HEK293T (cell line): ENCODE measurements at regions not wholly inside any gene's neighbourhood (a gene's known extent, or its start where the extent isn't known, plus 50 kb on each side); places are given as distances from the start of the nearest gene placed in this dataset.

ENCODE experiments used
- CTCF ChIA-PET: fragments of 350-600 bp; formaldehyde crosslinking; extraction: SDS; loops from one replicate; lab custom pipeline; 2021; ENCODE audit warnings: antibody characterized with exemption, inconsistent platforms; lab: Yijun Ruan, JAX
- POLR2A ChIA-PET: fragments of 350-600 bp; formaldehyde crosslinking; extraction: SDS; loops from one replicate; lab custom pipeline; 2020; ENCODE audit warnings: antibody characterized with exemption, inconsistent platforms; lab: Yijun Ruan, JAX
- DNase-seq: peaks from one replicate; pipeline ENCODE4 v3.0.0; 2012; ENCODE audit warnings: mixed read lengths; ENCODE audit errors: extremely low spot score
- ARNT ChIP-seq: fragments of 450-650 bp; IDR thresholded peaks from 2 replicates; pipeline ENCODE4 v1.6.1; 2017; ENCODE audit warnings: mild to moderate bottlenecking
- BHLHE40 ChIP-seq: fragments of 450-650 bp; IDR thresholded peaks from 2 replicates; pipeline ENCODE4 v1.6.1; 2016; ENCODE audit warnings: mild to moderate bottlenecking, moderate library complexity, borderline replicate concordance
- CTBP1 ChIP-seq: fragments of 450-650 bp; IDR thresholded peaks from 2 replicates; pipeline ENCODE4 v1.6.1; 2016; ENCODE audit warnings: borderline replicate concordance
- ELF4 ChIP-seq: fragments of 450-650 bp; IDR thresholded peaks from 2 replicates; pipeline ENCODE4 v1.6.1; 2017; ENCODE audit warnings: antibody characterized with exemption
- FOXA1 ChIP-seq: fragments of 450-650 bp; IDR thresholded peaks from 2 replicates; pipeline ENCODE4 v1.6.1; 2016; ENCODE audit warnings: mild to moderate bottlenecking
- FOXK2 ChIP-seq: fragments of 450-650 bp; IDR thresholded peaks from 2 replicates; pipeline ENCODE4 v1.6.1; 2016; ENCODE audit warnings: mild to moderate bottlenecking
- FOXM1 ChIP-seq: fragments of 450-650 bp; IDR thresholded peaks from 2 replicates; pipeline ENCODE4 v1.6.1; 2017; ENCODE audit warnings: mild to moderate bottlenecking, borderline replicate concordance
- HDGF ChIP-seq: fragments of 450-650 bp; IDR thresholded peaks from 2 replicates; pipeline ENCODE4 v1.6.1; 2017; ENCODE audit warnings: antibody characterized with exemption, borderline replicate concordance
- L3MBTL2 ChIP-seq: fragments of 450-650 bp; conservative IDR thresholded peaks from 2 replicates; pipeline ENCODE4 v1.6.1; 2016; ENCODE audit warnings: mild to moderate bottlenecking
- LEF1 ChIP-seq: fragments of 450-650 bp; IDR thresholded peaks from 2 replicates; pipeline ENCODE4 v1.6.1; 2017; ENCODE audit warnings: mild to moderate bottlenecking, borderline replicate concordance
- NFRKB ChIP-seq: fragments of 450-650 bp; IDR thresholded peaks from 2 replicates; pipeline ENCODE4 v1.6.1; 2016; ENCODE audit warnings: mild to moderate bottlenecking, moderate library complexity
- PKNOX1 ChIP-seq: fragments of 450-650 bp; IDR thresholded peaks from 2 replicates; pipeline ENCODE4 v1.6.1; 2016
- SP1 ChIP-seq: fragments of 450-650 bp; IDR thresholded peaks from 2 replicates; pipeline ENCODE4 v1.6.1; 2017
- SUZ12 ChIP-seq: fragments of 450-650 bp; IDR thresholded peaks from 2 replicates; pipeline ENCODE4 v1.6.1; 2016; ENCODE audit warnings: mild to moderate bottlenecking
- TARDBP ChIP-seq: fragments of 450-650 bp; IDR thresholded peaks from 2 replicates; pipeline ENCODE4 v1.6.1; 2016
- ZNF384 ChIP-seq: fragments of 450-650 bp; IDR thresholded peaks from 2 replicates; pipeline ENCODE4 v1.6.1; 2016

DNA sequence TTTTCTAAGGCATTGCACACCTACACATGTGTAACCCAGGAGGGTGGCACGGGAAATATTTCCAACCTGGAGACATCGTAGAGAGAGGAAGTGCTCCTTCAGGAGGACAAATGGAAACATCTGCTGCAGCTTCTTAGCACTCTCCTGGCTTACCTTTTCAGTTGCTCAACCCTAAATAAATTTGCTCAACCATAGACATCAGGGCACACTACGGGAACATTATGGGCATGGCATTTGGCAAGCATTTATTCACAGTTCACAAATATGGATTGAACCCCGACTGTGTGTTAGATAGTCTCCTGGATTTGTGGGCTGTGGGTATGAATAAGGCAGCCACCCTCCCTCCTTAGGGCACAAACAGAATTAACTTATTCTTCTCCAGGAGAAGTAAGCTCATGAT is 118.7 kb downstream of the SOX4 start:
- DNase-seq: no peak
- CTCF ChIA-PET: no interaction called here
- POLR2A ChIA-PET: no interaction called here
- TF ChIP-seq PKNOX1: no peak
- no peak for TF ChIP-seq CTBP1
- no peak for TF ChIP-seq HDGF
- TF ChIP-seq SP1: no peak
- no peak for TF ChIP-seq TARDBP
- no peak for TF ChIP-seq LEF1

- TF ChIP-seq FOXA1 (no peak), ELF4 (no peak), PKNOX1 (no peak), FOXM1 (no peak), ZNF384 (no peak), NFRKB (no peak), CTBP1 (no peak), LEF1 (no peak), TARDBP (no peak), SUZ12 (no peak), ARNT (no peak), L3MBTL2 (no peak), FOXK2 (no peak), SP1 (no peak), BHLHE40 (no peak), HDGF (no peak)
- no peak for DNase-seq
- POLR2A ChIA-PET: no interaction called here
- CTCF ChIA-PET: no interaction called here
These were observed 119.9 kb downstream of the SOX4 start for GRCh38 chr6:21713481-21713880.

GRCh38 chr6:21715180-21715579 is 121.6 kb downstream of the SOX4 start:
- POLR2A ChIA-PET: no interaction called here
- CTCF ChIA-PET: no interaction called here

DNA sequence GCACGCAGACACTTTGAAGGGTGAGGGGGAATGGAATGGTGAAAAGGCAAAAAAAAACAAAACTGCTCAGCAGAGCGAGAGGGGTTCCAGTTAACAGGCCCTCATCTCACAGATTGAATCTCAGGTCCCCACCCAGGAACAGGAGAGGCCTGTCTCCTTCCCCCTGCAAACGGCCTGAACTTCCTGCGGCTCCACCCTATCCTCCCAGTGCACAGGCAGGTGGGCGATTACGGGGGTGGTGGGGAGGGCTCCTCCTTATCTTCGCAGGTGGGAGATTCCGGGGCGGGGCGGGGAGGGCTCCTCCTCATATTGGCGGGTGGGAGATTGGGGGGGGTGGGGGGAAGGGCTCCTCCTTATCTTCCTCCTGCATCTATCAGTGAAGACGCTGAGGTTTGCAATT is 129.0 kb downstream of the SOX4 start:
- ChIA-PET POLR2A (no interaction called here), CTCF (no interaction called here)
- no peak for DNase-seq
- TF ChIP-seq NFRKB (no peak), ARNT (no peak), L3MBTL2 (no peak), HDGF (no peak), SUZ12 (no peak), ZNF384 (no peak), BHLHE40 (no peak), FOXA1 (no peak), TARDBP (no peak), FOXK2 (no peak), SP1 (no peak)

More at GRCh38 chr6:21715180-21715579, 121.6 kb downstream of the SOX4 start:
- TF ChIP-seq TARDBP: no peak
- TF ChIP-seq LEF1: no peak
- no peak for TF ChIP-seq ZNF384
- no peak for TF ChIP-seq NFRKB
- no peak for TF ChIP-seq FOXM1
- TF ChIP-seq L3MBTL2: no peak
- TF ChIP-seq ELF4: no peak
- TF ChIP-seq FOXA1: no peak
- TF ChIP-seq SUZ12: no peak
- TF ChIP-seq HDGF: no peak
- TF ChIP-seq PKNOX1: no peak
- TF ChIP-seq SP1: no peak
- no peak for TF ChIP-seq FOXK2
- no peak for TF ChIP-seq BHLHE40
- TF ChIP-seq CTBP1: no peak
- no peak for TF ChIP-seq ARNT
- DNase-seq: no peak

DNA sequence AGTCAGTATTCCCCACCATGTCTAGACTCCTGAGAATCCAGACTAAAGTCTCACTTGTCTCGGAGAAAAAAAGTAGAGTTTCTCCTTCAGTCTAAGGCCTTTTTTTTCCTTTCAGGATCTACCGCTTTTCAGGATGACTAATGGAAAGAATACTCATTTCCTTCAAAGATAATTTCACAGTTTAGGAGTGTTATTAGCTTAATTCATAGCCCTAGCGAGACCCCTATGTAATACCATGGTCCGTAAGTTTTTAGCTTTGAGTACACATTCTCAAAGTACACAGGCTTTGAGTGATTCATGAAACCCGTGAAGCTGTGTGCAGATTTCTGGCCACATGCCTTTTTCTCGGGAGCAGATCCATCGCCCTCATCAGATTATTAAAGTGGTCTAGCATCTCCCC is 133.1 kb downstream of the SOX4 start:
- no peak for DNase-seq
- TF ChIP-seq PKNOX1 (no peak), SP1 (no peak), ARNT (no peak), L3MBTL2 (no peak), ELF4 (no peak), ZNF384 (no peak), CTBP1 (no peak), FOXA1 (no peak), BHLHE40 (no peak), LEF1 (no peak), FOXM1 (no peak), SUZ12 (no peak), FOXK2 (no peak), NFRKB (no peak), HDGF (no peak), TARDBP (no peak)
- ChIA-PET CTCF (no interaction called here), POLR2A (no interaction called here)

GRCh38 chr6:21728141-21728540 is 134.6 kb downstream of the SOX4 start:
- TF ChIP-seq L3MBTL2 (no peak), ARNT (no peak), ZNF384 (no peak), BHLHE40 (no peak), NFRKB (no peak), ELF4 (no peak), TARDBP (no peak), PKNOX1 (no peak), FOXA1 (no peak), FOXM1 (no peak), SP1 (no peak), SUZ12 (no peak), CTBP1 (no peak), LEF1 (no peak), HDGF (no peak), FOXK2 (no peak)
- ChIA-PET POLR2A (no interaction called here), CTCF (no interaction called here)
- no peak for DNase-seq
